ENCODE measurements at regions not wholly inside any gene's neighbourhood (a gene's known extent, or its start where the extent isn't known, plus 50 kb on each side); places are given as distances from the start of the nearest gene placed in this dataset.

GRCh38 chr13:32962342-32962741, 53.9 kb upstream of the KL start:
- FAIRE-seq (no peak), DNase-seq (ENCODE audit: insufficient read length, low spot score) (no peak)

GRCh38 chr13:32964987-32965386, 51.2 kb upstream of the KL start:
- FAIRE-seq: no peak
- no peak for DNase-seq (ENCODE audit: insufficient read length, low spot score)
- no peak for TF ChIP-seq CTCF (IDR thresholded peaks at IDR 0.05; ENCODE audit: insufficient read depth, missing control alignments)

More at GRCh38 chr13:32962342-32962741, 53.9 kb upstream of the KL start:
- no peak for TF ChIP-seq CTCF (IDR thresholded peaks at IDR 0.05; ENCODE audit: insufficient read depth, missing control alignments)

Measured in D721Med (cell line).